IMR-90 (cell line): ENCODE measurements at regions not wholly inside any gene's neighbourhood (a gene's known extent, or its start where the extent isn't known, plus 50 kb on each side); places are given as distances from the start of the nearest gene placed in this dataset.

Experiments
- ATAC-seq: fragments of 200-7000 bp; cut with Tn5 transposase; 2 replicates; pipeline ENCODE4 v1.9.1; 2020; ENCODE audit warnings: low read depth, mild to moderate bottlenecking, moderate library complexity
- BruUV-seq: library from RNA; stranded (reverse); fragments of 400-500 nt; replicated peaks from 2 replicates; lab custom pipeline; 2021; lab: Mats Ljungman, UMichigan
- CTCF ChIA-PET: fragments of 300-600 bp; formaldehyde crosslinking; extraction: SDS; loops from one replicate; lab custom pipeline; 2021; ENCODE audit warnings: antibody characterized with exemption; lab: Yijun Ruan, JAX
- POLR2A ChIA-PET: fragments of 300-600 bp; sonication (Branson Sonifier 250); formaldehyde crosslinking; loops from one replicate; lab custom pipeline; 2022; ENCODE audit warnings: antibody characterized with exemption; ENCODE audit not compliant: unreplicated experiment; lab: Charles Lee
- DNase-seq: peaks from one replicate; pipeline ENCODE4 v3.0.0; 2013
- H2AFZ ChIP-seq: replicated peaks from 2 replicates; pipeline ENCODE3; 2013; ENCODE audit warnings: low read length, mild to moderate bottlenecking; ENCODE audit not compliant: poor library complexity
- H2AK5ac ChIP-seq: 2 replicates; pipeline ENCODE4 v1.6.1; 2013; ENCODE audit warnings: low read depth, low read length, inconsistent platforms
- H2AK9ac ChIP-seq: replicated peaks from 2 replicates; pipeline ENCODE3; 2013; ENCODE audit warnings: mild to moderate bottlenecking, low read depth, low read length, moderate library complexity; ENCODE audit not compliant: poor library complexity
- H2BK120ac ChIP-seq: 2 replicates; pipeline ENCODE4 v1.6.1; 2013; ENCODE audit warnings: low read depth, low read length, inconsistent platforms
- H2BK15ac ChIP-seq: 3 replicates; pipeline ENCODE4 v1.6.1; 2013; ENCODE audit warnings: low read depth, low read length, inconsistent platforms
- H2BK20ac ChIP-seq: 2 replicates; pipeline ENCODE4 v1.6.1; 2013; ENCODE audit warnings: low read depth, mild to moderate bottlenecking, inconsistent platforms, low read length, moderate library complexity
- H2BK5ac ChIP-seq: 2 replicates; pipeline ENCODE4 v1.6.1; 2013; ENCODE audit warnings: mild to moderate bottlenecking, low read depth, low read length, inconsistent platforms; ENCODE audit not compliant: poor library complexity, severe bottlenecking
- H3K14ac ChIP-seq: replicated peaks from 2 replicates; pipeline ENCODE4 v1.6.1; 2013; ENCODE audit warnings: low read depth, low read length, inconsistent platforms
- H3K18ac ChIP-seq: 2 replicates; pipeline ENCODE4 v1.6.1; 2013; ENCODE audit warnings: low read depth, low read length, control low read depth
- H3K23ac ChIP-seq: 2 replicates; pipeline ENCODE4 v1.6.1; 2013; ENCODE audit warnings: low read depth, low read length, inconsistent platforms
- H3K27ac ChIP-seq: 2 replicates; pipeline ENCODE4 v1.5.1; 2013; ENCODE audit warnings: mild to moderate bottlenecking, control low read depth, low read length; ENCODE audit not compliant: insufficient read depth
- H3K27me3 ChIP-seq: 2 replicates; pipeline ENCODE4 v1.6.1; 2013; ENCODE audit warnings: low read length; ENCODE audit not compliant: control insufficient read depth, insufficient read depth
- H3K36me3 ChIP-seq: 2 replicates; pipeline ENCODE4 v1.6.1; 2013; ENCODE audit warnings: low read length, mixed read lengths; ENCODE audit not compliant: control insufficient read depth, insufficient read depth
- H3K4ac ChIP-seq: 2 replicates; pipeline ENCODE4 v1.6.1; 2013; ENCODE audit warnings: low read depth, low read length, inconsistent platforms
- H3K4me1 ChIP-seq: 2 replicates; pipeline ENCODE4 v1.6.1; 2013; ENCODE audit warnings: low read length, mixed read lengths; ENCODE audit not compliant: control insufficient read depth, insufficient read depth
- H3K4me2 ChIP-seq: 2 replicates; pipeline ENCODE4 v1.6.1; 2013; ENCODE audit warnings: low read depth, mild to moderate bottlenecking, control low read depth, low read length, moderate library complexity
- H3K4me3 ChIP-seq: 2 replicates; pipeline ENCODE4 v1.5.1; 2013; ENCODE audit warnings: low read depth, mild to moderate bottlenecking, control low read depth, low read length, moderate library complexity; ENCODE audit not compliant: insufficient read depth
- H3K56ac ChIP-seq: 2 replicates; pipeline ENCODE4 v1.6.1; 2013; ENCODE audit warnings: low read length, inconsistent platforms; ENCODE audit not compliant: insufficient read depth; ENCODE audit errors: extremely low read depth
- H3K79me1 ChIP-seq, 2 experiments: 2 replicates each; pipeline ENCODE4 v1.6.1; 2013; ENCODE audit warnings: low read length in 2 of 2, inconsistent platforms in 1 of 2, low read depth in 1 of 2
- H3K9ac ChIP-seq: 2 replicates; pipeline ENCODE4 v1.6.1; 2013; ENCODE audit warnings: low read depth, low read length, control low read depth
- H3K9me1 ChIP-seq: 2 replicates; pipeline ENCODE4 v1.6.1; 2013; ENCODE audit warnings: low read length, inconsistent platforms; ENCODE audit not compliant: insufficient read depth
- H3K9me3 ChIP-seq: 2 replicates; pipeline ENCODE4 v1.6.1; 2013; ENCODE audit warnings: low read length; ENCODE audit not compliant: control insufficient read depth, insufficient read depth
- H4K20me1 ChIP-seq: 2 replicates; pipeline ENCODE4 v1.6.1; 2013; ENCODE audit warnings: low read length, inconsistent platforms; ENCODE audit not compliant: insufficient read depth
- H4K5ac ChIP-seq: 2 replicates; pipeline ENCODE4 v1.6.1; 2013; ENCODE audit warnings: mild to moderate bottlenecking, low read depth, low read length, control low read depth
- H4K8ac ChIP-seq, 2 experiments: 2 replicates each; pipeline ENCODE4 v1.6.1; 2013; ENCODE audit warnings: low read depth in 2 of 2, low read length in 2 of 2, control low read depth in 1 of 2, inconsistent platforms in 1 of 2
- H4K91ac ChIP-seq: 2 replicates; pipeline ENCODE4 v1.6.1; 2013; ENCODE audit warnings: low read depth, low read length, inconsistent platforms; ENCODE audit not compliant: insufficient read depth
- BHLHE40 ChIP-seq: fragments of 150-350 bp; IDR thresholded peaks from 2 replicates; pipeline ENCODE4 v1.6.1; 2016; ENCODE audit warnings: mild to moderate bottlenecking, low read depth, low read length
- CEBPB ChIP-seq: IDR thresholded peaks from 2 replicates; pipeline ENCODE4 v1.6.1; 2012; ENCODE audit warnings: low read depth, low read length, improper control_type of control experiment
- CHD1 ChIP-seq: IDR thresholded peaks from 2 replicates; pipeline ENCODE4 v1.6.1; 2012; ENCODE audit warnings: low read depth, low read length, improper control_type of control experiment
- ELK1 ChIP-seq: fragments of 150-350 bp; IDR thresholded peaks from 2 replicates; pipeline ENCODE4 v1.6.1; 2016; ENCODE audit warnings: low read depth, mild to moderate bottlenecking, low read length, moderate library complexity, borderline replicate concordance
- FOS ChIP-seq: fragments of 150-350 bp; IDR thresholded peaks from 2 replicates; pipeline ENCODE4 v1.6.1; 2016; ENCODE audit warnings: low read depth, low read length
- MAFK ChIP-seq: IDR thresholded peaks from 2 replicates; pipeline ENCODE4 v1.6.1; 2012; ENCODE audit warnings: low read depth, low read length, improper control_type of control experiment
- MAZ ChIP-seq: IDR thresholded peaks from 2 replicates; pipeline ENCODE4 v1.6.1; 2012; ENCODE audit warnings: low read depth, mild to moderate bottlenecking, low read length, improper control_type of control experiment, moderate library complexity, borderline replicate concordance
- MXI1 ChIP-seq: IDR thresholded peaks from 2 replicates; pipeline ENCODE4 v1.6.1; 2012; ENCODE audit warnings: low read depth, mild to moderate bottlenecking, low read length, moderate library complexity, borderline replicate concordance
- NFE2L2 ChIP-seq: fragments of 150-350 bp; IDR thresholded peaks from 2 replicates; pipeline ENCODE4 v1.6.1; 2016; ENCODE audit warnings: low read depth, mild to moderate bottlenecking, low read length
- POLR2A ChIP-seq: IDR thresholded peaks from 2 replicates; pipeline ENCODE4 v1.6.1; 2012; ENCODE audit warnings: mild to moderate bottlenecking, low read depth, low read length
- RAD21 ChIP-seq: IDR thresholded peaks from 2 replicates; pipeline ENCODE4 v1.6.1; 2012; ENCODE audit warnings: low read length, improper control_type of control experiment
- RCOR1 ChIP-seq: IDR thresholded peaks from 2 replicates; pipeline ENCODE4 v1.6.1; 2012; ENCODE audit warnings: mild to moderate bottlenecking, low read length, improper control_type of control experiment; ENCODE audit not compliant: insufficient replicate concordance
- RFX5 ChIP-seq: IDR thresholded peaks from 2 replicates; pipeline ENCODE4 v1.8.0; 2012; ENCODE audit warnings: low read depth, mild to moderate bottlenecking, low read length, moderate library complexity
- SMC3 ChIP-seq: fragments of 150-350 bp; IDR thresholded peaks from 2 replicates; pipeline ENCODE4 v1.6.1; 2016; ENCODE audit warnings: low read depth, mild to moderate bottlenecking, antibody characterized with exemption, low read length, moderate library complexity
- USF2 ChIP-seq: fragments of 150-350 bp; IDR thresholded peaks from 2 replicates; pipeline ENCODE4 v1.6.1; 2017; ENCODE audit warnings: mild to moderate bottlenecking, antibody characterized with exemption, low read length, low read depth
- whole genome bisulfite sequencing, 2 experiments: methylation state at CpG; one replicate each; pipeline versions ENCODE4 v1.1.5 to v1.1.7; 2013; ENCODE audit warnings: missing lambda C conversion rate in 2 of 2; ENCODE audit not compliant: insufficient read length in 1 of 2; ENCODE audit errors: extremely low coverage in 2 of 2; 5-methylcytosine and 5-hydroxymethylcytosine counted together
- dilution Hi-C: fragments of 300-500 bp; cut with HindIII; formaldehyde crosslinking; loops from one replicate; pipeline ENCODE4 v1.14.3; 2018; ENCODE audit warnings: low sequenced_read_pairs; ENCODE audit not compliant: unreplicated experiment
- in situ Hi-C: fragments of 300-500 bp; cut with MboI; formaldehyde crosslinking; loops from 3 replicates; pipeline ENCODE4 v1.14.3; 2019; ENCODE audit warnings: low sequenced_read_pairs, inconsistent platforms, mixed read lengths
- intact Hi-C: fragments of 100-400 bp; cut with micrococcal nuclease; formaldehyde crosslinking; loops from 2 replicates; pipeline ENCODE4 v1.10.0; 2022
- TF ChIP-seq, protein P1 (sequence below): conservative IDR thresholded peaks from 2 replicates; pipeline ENCODE4 v1.5.1; 2012; ENCODE audit warnings: mild to moderate bottlenecking, low read depth, low read length, improper control_type of control experiment

- in situ Hi-C loops (no loop called here), intact Hi-C loops (no loop called here), dilution Hi-C loops (no loop called here)
- Histone ChIP-seq H3K9me1 (no peaks in the 10 kb centered on the region), H3K4me2 (no peak overlapping the region), H4K91ac (no peak overlapping the region), H3K56ac (no peak overlapping the region), H3K36me3 (no peaks in the 10 kb centered on the region), H2AK5ac (no peak overlapping the region), H3K4ac (no peak overlapping the region), H4K8ac (no peak overlapping the region), H4K20me1 (no peaks in the 10 kb centered on the region), H2AK9ac (no peak overlapping the region), H2BK20ac (no peak overlapping the region), H2AFZ (no peak overlapping the region), H3K18ac (no peak overlapping the region), H2BK5ac (no peak overlapping the region), H3K4me1 (no peaks in the 10 kb centered on the region), H3K9ac (no peak overlapping the region), H3K4me3 (no peak overlapping the region), H3K79me1 (no peaks in the 10 kb centered on the region), H4K5ac (no peak overlapping the region), H3K23ac (no peak overlapping the region), H2BK120ac (no peak overlapping the region), H3K9me3 (no peaks in the 10 kb centered on the region), H3K27me3 (no peaks in the 10 kb centered on the region), H3K27ac (no peak overlapping the region), H3K14ac (no peak overlapping the region), H2BK15ac (no peak overlapping the region)
- BruUV-seq, result no TSS peak
- ChIA-PET CTCF (no interaction called here), POLR2A (no interaction called here)
- DNase-seq (no peak), ATAC-seq (no peak)
- WGBS, 2 experiments, result no CpG with 5 or more reads among the region's 4 CpGs
- TF ChIP-seq USF2 (no peak), RCOR1 (no peak), ELK1 (no peak), MAZ (no peak), CHD1 (no peak), NFE2L2 (no peak), BHLHE40 (no peak), FOS (no peak), MAFK (no peak), MXI1 (no peak), RFX5 (no peak), CEBPB (no peak), SMC3 (no peak), POLR2A (no peak), RAD21 (no peak)
- TF ChIP-seq, protein P1, sequence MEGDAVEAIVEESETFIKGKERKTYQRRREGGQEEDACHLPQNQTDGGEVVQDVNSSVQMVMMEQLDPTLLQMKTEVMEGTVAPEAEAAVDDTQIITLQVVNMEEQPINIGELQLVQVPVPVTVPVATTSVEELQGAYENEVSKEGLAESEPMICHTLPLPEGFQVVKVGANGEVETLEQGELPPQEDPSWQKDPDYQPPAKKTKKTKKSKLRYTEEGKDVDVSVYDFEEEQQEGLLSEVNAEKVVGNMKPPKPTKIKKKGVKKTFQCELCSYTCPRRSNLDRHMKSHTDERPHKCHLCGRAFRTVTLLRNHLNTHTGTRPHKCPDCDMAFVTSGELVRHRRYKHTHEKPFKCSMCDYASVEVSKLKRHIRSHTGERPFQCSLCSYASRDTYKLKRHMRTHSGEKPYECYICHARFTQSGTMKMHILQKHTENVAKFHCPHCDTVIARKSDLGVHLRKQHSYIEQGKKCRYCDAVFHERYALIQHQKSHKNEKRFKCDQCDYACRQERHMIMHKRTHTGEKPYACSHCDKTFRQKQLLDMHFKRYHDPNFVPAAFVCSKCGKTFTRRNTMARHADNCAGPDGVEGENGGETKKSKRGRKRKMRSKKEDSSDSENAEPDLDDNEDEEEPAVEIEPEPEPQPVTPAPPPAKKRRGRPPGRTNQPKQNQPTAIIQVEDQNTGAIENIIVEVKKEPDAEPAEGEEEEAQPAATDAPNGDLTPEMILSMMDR, result no peak
Measured at GRCh38 chr2:59168766-59169165, 927.6 kb upstream of the FANCL start.
